HL-60 (cell line): ENCODE measurements at regions not wholly inside any gene's neighbourhood (a gene's known extent, or its start where the extent isn't known, plus 50 kb on each side); places are given as distances from the start of the nearest gene placed in this dataset.

Source experiments
- DNase-seq, 2 experiments: peaks; one replicate each; pipeline ENCODE4 v3.0.0-alpha.2; 2010 to 2020; ENCODE audit warnings: low read depth in 1 of 2, low spot score in 1 of 2
- H3K27ac ChIP-seq: fragments of 250-450 bp; sonication (Bioruptor Pico); replicated peaks from 2 replicates; pipeline ENCODE4 v1.5.1; 2020; ENCODE audit warnings: mild to moderate bottlenecking, moderate library complexity
- H3K27me3 ChIP-seq: fragments of 250-450 bp; sonication (Bioruptor Pico); 2 replicates; pipeline ENCODE4 v1.5.1; 2021; ENCODE audit warnings: mild to moderate bottlenecking, moderate library complexity; ENCODE audit not compliant: insufficient read depth, poor library complexity, severe bottlenecking
- H3K4me3 ChIP-seq: replicated peaks from 2 replicates; pipeline ENCODE4 v1.5.1; 2011; ENCODE audit warnings: mild to moderate bottlenecking, control low read depth, low read length; ENCODE audit not compliant: insufficient read depth
- GABPA ChIP-seq: IDR thresholded peaks from 2 replicates; pipeline ENCODE4 v1.6.1; 2012; ENCODE audit warnings: low read depth
- POLR2AphosphoS5 ChIP-seq: IDR thresholded peaks from 2 replicates; pipeline ENCODE4 v1.6.1; 2012; ENCODE audit warnings: low read depth
- SPI1 ChIP-seq: IDR thresholded peaks from 2 replicates; pipeline ENCODE4 v1.6.1; 2012; ENCODE audit warnings: low read depth, mild to moderate bottlenecking, borderline replicate concordance
- TF ChIP-seq, protein P1 (sequence below): IDR thresholded peaks from one replicate; pipeline ENCODE4 v1.5.1; 2011; ENCODE audit warnings: low read length, control low read depth, inconsistent platforms; ENCODE audit not compliant: insufficient read depth
- TF ChIP-seq, protein P2 (sequence below): IDR thresholded peaks from 2 replicates; pipeline ENCODE4 v1.6.1; 2012; ENCODE audit warnings: low read depth; ENCODE audit not compliant: insufficient replicate concordance

DNA sequence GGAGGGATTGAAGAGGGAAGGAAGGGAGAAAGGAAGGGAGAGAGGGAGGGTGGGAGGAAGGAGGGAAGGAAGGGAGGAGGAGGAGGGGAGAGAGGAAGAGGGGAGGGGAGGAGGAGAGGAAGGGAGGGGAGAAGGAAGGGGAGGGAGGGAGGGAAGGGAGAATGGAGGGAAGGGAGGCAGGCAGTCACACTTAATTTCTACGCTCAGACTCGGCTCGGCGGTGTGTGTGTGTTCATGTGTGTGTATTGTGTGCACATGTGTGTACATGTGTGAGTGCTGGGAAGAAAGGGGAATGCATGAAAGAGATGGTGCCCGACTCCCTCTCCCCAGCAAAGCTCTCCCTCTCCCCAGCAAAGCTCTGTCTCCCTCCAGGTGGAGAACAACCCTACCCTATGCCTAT lies 79.1 kb upstream of the AFDN start:
- Histone ChIP-seq H3K27ac (no peak overlapping the region), H3K4me3 (no peak overlapping the region), H3K27me3 (no peaks in the 10 kb centered on the region)
- DNase-seq, result no peak
- no peak for TF ChIP-seq GABPA
- TF ChIP-seq, protein P1, sequence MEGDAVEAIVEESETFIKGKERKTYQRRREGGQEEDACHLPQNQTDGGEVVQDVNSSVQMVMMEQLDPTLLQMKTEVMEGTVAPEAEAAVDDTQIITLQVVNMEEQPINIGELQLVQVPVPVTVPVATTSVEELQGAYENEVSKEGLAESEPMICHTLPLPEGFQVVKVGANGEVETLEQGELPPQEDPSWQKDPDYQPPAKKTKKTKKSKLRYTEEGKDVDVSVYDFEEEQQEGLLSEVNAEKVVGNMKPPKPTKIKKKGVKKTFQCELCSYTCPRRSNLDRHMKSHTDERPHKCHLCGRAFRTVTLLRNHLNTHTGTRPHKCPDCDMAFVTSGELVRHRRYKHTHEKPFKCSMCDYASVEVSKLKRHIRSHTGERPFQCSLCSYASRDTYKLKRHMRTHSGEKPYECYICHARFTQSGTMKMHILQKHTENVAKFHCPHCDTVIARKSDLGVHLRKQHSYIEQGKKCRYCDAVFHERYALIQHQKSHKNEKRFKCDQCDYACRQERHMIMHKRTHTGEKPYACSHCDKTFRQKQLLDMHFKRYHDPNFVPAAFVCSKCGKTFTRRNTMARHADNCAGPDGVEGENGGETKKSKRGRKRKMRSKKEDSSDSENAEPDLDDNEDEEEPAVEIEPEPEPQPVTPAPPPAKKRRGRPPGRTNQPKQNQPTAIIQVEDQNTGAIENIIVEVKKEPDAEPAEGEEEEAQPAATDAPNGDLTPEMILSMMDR, result no peak
- TF ChIP-seq POLR2AphosphoS5, result no peak
- TF ChIP-seq, protein P2, sequence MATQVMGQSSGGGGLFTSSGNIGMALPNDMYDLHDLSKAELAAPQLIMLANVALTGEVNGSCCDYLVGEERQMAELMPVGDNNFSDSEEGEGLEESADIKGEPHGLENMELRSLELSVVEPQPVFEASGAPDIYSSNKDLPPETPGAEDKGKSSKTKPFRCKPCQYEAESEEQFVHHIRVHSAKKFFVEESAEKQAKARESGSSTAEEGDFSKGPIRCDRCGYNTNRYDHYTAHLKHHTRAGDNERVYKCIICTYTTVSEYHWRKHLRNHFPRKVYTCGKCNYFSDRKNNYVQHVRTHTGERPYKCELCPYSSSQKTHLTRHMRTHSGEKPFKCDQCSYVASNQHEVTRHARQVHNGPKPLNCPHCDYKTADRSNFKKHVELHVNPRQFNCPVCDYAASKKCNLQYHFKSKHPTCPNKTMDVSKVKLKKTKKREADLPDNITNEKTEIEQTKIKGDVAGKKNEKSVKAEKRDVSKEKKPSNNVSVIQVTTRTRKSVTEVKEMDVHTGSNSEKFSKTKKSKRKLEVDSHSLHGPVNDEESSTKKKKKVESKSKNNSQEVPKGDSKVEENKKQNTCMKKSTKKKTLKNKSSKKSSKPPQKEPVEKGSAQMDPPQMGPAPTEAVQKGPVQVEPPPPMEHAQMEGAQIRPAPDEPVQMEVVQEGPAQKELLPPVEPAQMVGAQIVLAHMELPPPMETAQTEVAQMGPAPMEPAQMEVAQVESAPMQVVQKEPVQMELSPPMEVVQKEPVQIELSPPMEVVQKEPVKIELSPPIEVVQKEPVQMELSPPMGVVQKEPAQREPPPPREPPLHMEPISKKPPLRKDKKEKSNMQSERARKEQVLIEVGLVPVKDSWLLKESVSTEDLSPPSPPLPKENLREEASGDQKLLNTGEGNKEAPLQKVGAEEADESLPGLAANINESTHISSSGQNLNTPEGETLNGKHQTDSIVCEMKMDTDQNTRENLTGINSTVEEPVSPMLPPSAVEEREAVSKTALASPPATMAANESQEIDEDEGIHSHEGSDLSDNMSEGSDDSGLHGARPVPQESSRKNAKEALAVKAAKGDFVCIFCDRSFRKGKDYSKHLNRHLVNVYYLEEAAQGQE, result no peak
- no peak for TF ChIP-seq SPI1

DNA sequence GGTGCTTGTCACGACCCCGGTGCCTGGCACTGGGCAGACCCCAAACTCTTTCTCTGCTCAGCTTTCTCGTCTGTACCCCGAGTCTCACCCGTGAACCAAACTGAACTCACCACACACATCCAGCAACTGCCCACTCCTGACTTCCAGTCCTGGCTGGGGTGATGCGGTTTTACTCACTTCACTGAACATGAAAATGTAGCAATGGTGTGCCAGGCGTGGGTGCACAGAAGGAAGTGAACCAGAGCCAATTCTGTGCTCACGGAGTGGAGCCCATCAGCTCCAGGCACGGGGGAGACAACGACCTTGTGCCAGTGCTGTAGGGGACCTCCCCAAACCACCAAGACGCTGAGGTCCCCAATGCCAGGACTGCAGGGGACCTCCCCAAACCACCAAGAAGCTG lies 78.7 kb upstream of the AFDN start:
- H3K27me3 ChIP-seq, result no peaks in the 10 kb centered on the region

DNA sequence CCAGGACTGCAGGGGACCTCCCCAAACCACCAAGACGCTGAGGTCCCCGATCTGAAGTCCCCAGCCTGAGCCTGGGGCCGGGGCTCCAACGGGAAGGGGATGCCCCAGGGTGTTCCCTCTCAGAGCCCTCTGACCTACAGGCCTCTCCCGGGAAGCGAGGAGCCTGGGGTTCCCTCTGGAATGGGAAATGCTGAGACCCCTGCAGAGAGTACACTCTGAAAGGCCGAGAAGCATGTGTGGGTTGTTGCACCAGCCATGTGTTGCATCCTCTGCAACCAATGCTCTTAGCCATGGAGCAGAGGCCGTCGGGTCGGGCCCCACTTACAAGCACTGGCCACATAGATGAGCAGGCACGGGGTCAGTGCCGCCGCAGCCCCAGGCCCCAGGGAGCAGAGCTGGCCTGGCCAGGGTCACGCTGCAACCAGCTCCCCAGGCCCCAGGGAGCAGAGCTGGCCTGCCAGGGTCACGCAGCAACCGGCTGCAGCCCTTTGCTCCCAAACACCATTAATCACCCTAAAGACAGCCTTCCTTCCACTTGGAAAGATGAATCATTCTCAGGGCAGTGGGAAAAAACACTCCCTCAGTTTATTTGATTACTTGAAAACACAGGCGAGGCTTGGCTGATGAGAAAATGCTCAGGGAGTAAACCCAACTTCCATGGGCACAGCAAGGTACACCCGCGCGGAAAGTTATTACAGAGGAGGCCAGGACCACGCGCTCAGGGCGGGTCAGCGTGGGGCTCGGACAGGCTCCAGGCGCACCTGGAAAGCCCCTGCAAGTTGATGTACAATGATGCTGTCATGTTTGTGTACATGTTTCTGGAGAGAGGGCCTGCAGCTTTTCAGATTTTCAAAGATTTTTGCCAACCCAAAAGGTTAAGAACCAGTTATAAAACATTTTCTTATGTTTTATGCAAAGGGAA lies 78.0 kb upstream of the AFDN start:
- Histone ChIP-seq H3K4me3 (no peak overlapping the region), H3K27ac (no peak overlapping the region), H3K27me3 (no peaks in the 10 kb centered on the region)
- TF ChIP-seq SPI1, result no peak
- TF ChIP-seq POLR2AphosphoS5, result no peak
- TF ChIP-seq, protein P1, result no peak
- no peak for TF ChIP-seq GABPA
- TF ChIP-seq, protein P2, result no peak
- no peak for DNase-seq

More for the DNA sequence above, 78.7 kb upstream of the AFDN start:
- DNase-seq, result no peak
- TF ChIP-seq, protein P1, result no peak
- TF ChIP-seq POLR2AphosphoS5, result no peak
- TF ChIP-seq SPI1, result no peak
- no peak for TF ChIP-seq GABPA
- TF ChIP-seq, protein P2, result no peak
- Histone ChIP-seq H3K4me3 (no peak overlapping the region), H3K27ac (no peak overlapping the region)
